Choroid plexus epithelial cell (primary cell): ENCODE measurements at regions not wholly inside any gene's neighbourhood (a gene's known extent, or its start where the extent isn't known, plus 50 kb on each side); places are given as distances from the start of the nearest gene placed in this dataset.

ENCODE experiments used
- DNase-seq: peaks from one replicate; pipeline ENCODE4 v3.0.0-alpha.2; 2010; ENCODE audit warnings: low read depth
- H3K4me3 ChIP-seq: 2 replicates; pipeline ENCODE4 v1.5.1; 2011; ENCODE audit warnings: low read depth, mild to moderate bottlenecking, control low read depth, low read length, moderate library complexity
- CTCF ChIP-seq: conservative IDR thresholded peaks from 2 replicates; pipeline ENCODE4 v1.5.1; 2011; ENCODE audit warnings: low read depth, mild to moderate bottlenecking, control low read depth, inconsistent platforms, low read length, moderate library complexity

DNA sequence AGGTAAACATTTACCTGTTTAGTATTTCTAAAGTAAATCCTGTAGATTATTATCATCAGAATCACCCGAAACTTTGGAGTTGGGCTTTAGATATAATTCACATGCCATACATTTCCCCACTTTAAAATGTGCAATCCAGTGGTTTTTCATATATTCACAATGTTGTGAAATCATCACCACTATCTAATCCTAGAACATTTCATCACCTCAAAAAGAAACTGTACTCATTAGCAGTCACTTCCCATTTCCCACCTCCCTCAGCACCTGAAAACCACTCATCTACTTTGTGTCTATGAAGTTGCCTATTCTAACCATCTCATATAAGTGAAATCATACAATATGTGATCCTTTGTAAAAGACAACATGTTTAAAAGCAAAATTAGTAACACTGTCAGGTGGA, 182.6 kb downstream of the FZD1 start:
- no peak for TF ChIP-seq CTCF
- no peak overlapping the region for H3K4me3 ChIP-seq
- DNase-seq, result peak; percentile 14

GRCh38 chr7:91455411-91455810, 191.2 kb downstream of the FZD1 start:
- no peak for TF ChIP-seq CTCF
- H3K4me3 ChIP-seq, result no peak overlapping the region
- DNase-seq, result no peak

GRCh38 chr7:91457208-91457607, 193.0 kb downstream of the FZD1 start:
- H3K4me3 ChIP-seq, result no peak overlapping the region
- DNase-seq, result no peak
- no peak for TF ChIP-seq CTCF

DNA sequence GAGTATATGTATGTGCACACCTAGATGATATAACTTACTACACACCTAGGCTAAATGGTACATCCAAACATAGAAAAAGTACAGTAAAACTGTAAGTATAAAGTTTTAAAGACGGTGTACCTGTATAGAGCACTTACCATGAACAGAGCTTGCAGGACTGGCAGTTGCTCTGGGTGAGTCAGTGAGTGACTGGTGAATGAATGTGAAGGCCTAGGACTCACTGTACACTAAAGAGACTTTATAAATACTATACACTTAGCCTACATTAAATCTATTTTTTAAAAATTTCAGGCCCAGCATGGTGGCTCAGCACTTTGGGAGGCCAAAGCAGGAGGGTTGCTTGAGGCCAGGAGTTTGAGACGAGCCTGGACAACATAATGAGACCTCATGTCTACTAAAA, 195.3 kb downstream of the FZD1 start:
- H3K4me3 ChIP-seq, result no peak overlapping the region
- no peak for DNase-seq
- TF ChIP-seq CTCF, result no peak

DNA sequence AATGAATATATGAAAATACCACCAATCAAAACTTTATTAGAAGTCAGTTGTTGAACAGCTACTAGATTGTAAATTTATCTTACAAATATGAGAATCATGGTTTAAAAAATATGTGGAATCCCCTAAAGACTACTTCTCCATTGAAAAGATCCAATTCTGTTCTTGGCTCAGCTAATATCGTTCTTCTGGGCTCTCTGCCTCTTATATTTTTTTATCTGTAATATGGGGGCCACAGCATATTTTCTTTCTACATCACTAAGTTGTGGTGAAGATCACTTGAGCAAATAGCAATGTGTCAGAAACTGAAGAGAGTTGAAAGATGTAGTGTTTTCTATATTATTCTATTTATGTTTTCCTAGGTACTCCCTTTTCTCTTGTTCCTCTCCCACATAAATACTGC, 198.1 kb downstream of the FZD1 start:
- DNase-seq, result no peak
- H3K4me3 ChIP-seq, result no peak overlapping the region
- no peak for TF ChIP-seq CTCF

DNA sequence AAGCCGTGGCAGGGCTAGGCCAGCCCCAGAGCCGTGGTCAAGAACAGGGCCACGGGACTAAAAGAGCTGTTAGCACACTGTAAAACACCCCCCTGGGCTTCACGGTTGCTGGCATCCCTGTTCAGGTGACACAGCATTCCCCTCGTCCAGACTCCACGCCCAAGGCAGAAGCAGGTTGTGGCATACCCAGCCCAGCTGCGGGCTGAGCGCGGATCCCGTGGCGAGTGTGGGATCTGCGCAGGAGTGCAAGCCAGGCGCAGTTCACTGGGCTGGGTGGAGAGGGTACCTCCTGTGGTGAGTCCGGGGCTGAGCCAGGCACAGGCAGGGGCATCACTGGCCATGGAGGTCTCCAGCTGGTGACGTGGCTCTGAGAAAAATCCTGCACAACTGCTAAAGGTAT, 199.1 kb downstream of the FZD1 start:
- TF ChIP-seq CTCF, result no peak
- H3K4me3 ChIP-seq, result no peak overlapping the region
- DNase-seq, result no peak

GRCh38 chr7:91465595-91466061, 201.4 kb downstream of the FZD1 start:
- no peak for TF ChIP-seq CTCF
- DNase-seq, result peak; percentile 73
- H3K4me3 ChIP-seq, result no peak overlapping the region
